NB4 (cell line): ENCODE measurements at regions not wholly inside any gene's neighbourhood (a gene's known extent, or its start where the extent isn't known, plus 50 kb on each side); places are given as distances from the start of the nearest gene placed in this dataset.

Experiments
- MYC ChIP-seq: IDR thresholded peaks from 2 replicates; pipeline ENCODE4 v1.6.1; 2011; ENCODE audit warnings: low read depth, low read length
- TF ChIP-seq, protein P1 (sequence below): IDR thresholded peaks from one replicate; pipeline ENCODE4 v1.5.1; 2012; ENCODE audit warnings: low read depth, low read length

DNA sequence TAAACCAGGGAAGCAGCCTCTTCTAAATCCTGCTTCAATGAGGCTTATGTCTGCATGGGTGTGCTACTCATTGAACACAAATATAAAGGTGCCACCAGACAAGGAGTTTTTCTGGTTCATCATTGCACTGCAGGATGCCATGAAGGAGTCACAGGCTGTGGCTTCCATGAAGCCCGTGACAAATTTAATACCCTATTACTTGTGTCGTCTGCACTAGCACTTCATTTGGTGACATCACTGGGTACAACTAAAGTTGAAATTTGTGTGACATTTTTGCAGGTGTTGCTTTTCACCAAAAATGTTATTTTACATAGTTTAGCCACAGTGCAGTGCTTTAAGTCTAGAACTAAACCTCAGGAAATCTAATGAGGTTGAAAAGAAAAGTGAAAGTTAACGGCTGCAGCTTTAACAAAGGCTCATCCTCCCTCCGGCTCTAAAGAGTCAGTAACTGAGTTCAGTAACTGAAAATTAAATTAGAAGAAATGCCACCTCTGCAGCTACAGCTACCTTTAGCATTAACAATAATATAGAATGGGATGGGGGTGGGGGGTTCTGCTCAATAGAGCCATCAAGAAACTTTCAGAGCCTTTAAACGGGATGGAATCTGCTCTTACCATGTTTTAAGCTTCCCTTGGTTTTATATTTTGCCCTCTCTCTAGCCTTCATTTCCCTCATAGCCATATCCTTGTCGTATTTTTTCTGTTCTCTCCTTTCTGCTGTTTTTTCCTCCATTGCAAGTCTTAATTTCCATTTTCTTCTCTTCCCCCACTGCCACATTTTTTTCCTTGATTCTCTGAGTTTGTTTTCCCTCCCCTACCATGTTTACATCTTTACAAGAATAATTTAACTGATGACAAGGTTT lies 233.8 kb upstream of the TMEM161B start:
- TF ChIP-seq, protein P1, sequence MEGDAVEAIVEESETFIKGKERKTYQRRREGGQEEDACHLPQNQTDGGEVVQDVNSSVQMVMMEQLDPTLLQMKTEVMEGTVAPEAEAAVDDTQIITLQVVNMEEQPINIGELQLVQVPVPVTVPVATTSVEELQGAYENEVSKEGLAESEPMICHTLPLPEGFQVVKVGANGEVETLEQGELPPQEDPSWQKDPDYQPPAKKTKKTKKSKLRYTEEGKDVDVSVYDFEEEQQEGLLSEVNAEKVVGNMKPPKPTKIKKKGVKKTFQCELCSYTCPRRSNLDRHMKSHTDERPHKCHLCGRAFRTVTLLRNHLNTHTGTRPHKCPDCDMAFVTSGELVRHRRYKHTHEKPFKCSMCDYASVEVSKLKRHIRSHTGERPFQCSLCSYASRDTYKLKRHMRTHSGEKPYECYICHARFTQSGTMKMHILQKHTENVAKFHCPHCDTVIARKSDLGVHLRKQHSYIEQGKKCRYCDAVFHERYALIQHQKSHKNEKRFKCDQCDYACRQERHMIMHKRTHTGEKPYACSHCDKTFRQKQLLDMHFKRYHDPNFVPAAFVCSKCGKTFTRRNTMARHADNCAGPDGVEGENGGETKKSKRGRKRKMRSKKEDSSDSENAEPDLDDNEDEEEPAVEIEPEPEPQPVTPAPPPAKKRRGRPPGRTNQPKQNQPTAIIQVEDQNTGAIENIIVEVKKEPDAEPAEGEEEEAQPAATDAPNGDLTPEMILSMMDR = no peak
- TF ChIP-seq MYC = no peak
